Lung (tissue), 11 donors: ENCODE measurements at regions not wholly inside any gene's neighbourhood (a gene's known extent, or its start where the extent isn't known, plus 50 kb on each side); places are given as distances from the start of the nearest gene placed in this dataset.

Source experiments
- ATAC-seq: fragments of 200-7000 bp; cut with Tn5 transposase; one replicate; pipeline ENCODE4 v1.9.1; 2020; ENCODE audit warnings: moderate number of reproducible peaks; ENCODE audit not compliant: insufficient read depth, low FRiP score
- DNase-seq, 3 donors: peaks; one replicate each; pipeline ENCODE4 v3.0.0-alpha.2; 2013 to 2017
- H3K27ac ChIP-seq, 2 donors: one replicate each; pipeline ENCODE4 v1.5.1; 2013; ENCODE audit warnings: mild to moderate bottlenecking in 2 of 2, moderate library complexity in 2 of 2, control low read depth in 1 of 2, inconsistent platforms in 1 of 2, low read depth in 1 of 2, low read length in 1 of 2
- H3K27me3 ChIP-seq, 3 donors: one replicate each; pipeline ENCODE4 v1.5.1; 2013; ENCODE audit warnings: low read length in 2 of 3; ENCODE audit not compliant: control insufficient read depth in 3 of 3, insufficient read depth in 3 of 3
- H3K36me3 ChIP-seq, 4 donors: one replicate each; pipeline ENCODE4 v1.5.1; 2013; ENCODE audit warnings: low read length in 4 of 4, mild to moderate bottlenecking in 1 of 4, moderate library complexity in 1 of 4; ENCODE audit not compliant: control insufficient read depth in 4 of 4, insufficient read depth in 4 of 4
- H3K4me1 ChIP-seq, 5 donors: one replicate each; pipeline ENCODE4 v1.5.1; 2013; ENCODE audit warnings: low read length in 5 of 5, mild to moderate bottlenecking in 2 of 5, moderate library complexity in 1 of 5; ENCODE audit not compliant: control insufficient read depth in 5 of 5, insufficient read depth in 5 of 5
- H3K4me3 ChIP-seq: one replicate; pipeline ENCODE4 v1.5.1; 2013; ENCODE audit warnings: mild to moderate bottlenecking, control low read depth, moderate library complexity
- H3K9ac ChIP-seq, 2 donors: one replicate each; pipeline ENCODE4 v1.5.1; 2013; ENCODE audit warnings: low read length in 2 of 2, control low read depth in 1 of 2; ENCODE audit not compliant: insufficient read depth in 1 of 2
- H3K9me3 ChIP-seq, 4 donors: one replicate each; pipeline ENCODE4 v1.5.1; 2013; ENCODE audit warnings: low read length in 3 of 4, mild to moderate bottlenecking in 1 of 4, moderate library complexity in 1 of 4; ENCODE audit not compliant: control insufficient read depth in 4 of 4, insufficient read depth in 3 of 4
- CTCF ChIP-seq: IDR thresholded peaks from 2 replicates; pipeline ENCODE4 v1.5.1; 2012; ENCODE audit warnings: mild to moderate bottlenecking; ENCODE audit errors: control extremely low read depth, extremely low read depth
- WGBS, 2 donors: extraction: QIAGEN DNeasy Blood & Tissue Kit; methylation state at CpG; one replicate each; pipeline ENCODE4 v1.1.7; 2013; 5-methylcytosine and 5-hydroxymethylcytosine counted together
- donor health status: control.
- donor health status: control.
- donor health status: Bipolar disorder and iron deficiency.
- donor health status: healthy.
- donor health status: DM: yes; HTN: yes; CAD: no.

- H3K27me3 ChIP-seq: no peaks in the 10 kb centered on the region
- no peak for TF ChIP-seq CTCF
- H3K36me3 ChIP-seq: no peaks in the 10 kb centered on the region
- H3K27ac ChIP-seq: no peak overlapping the region
- DNase-seq: no peak
- no peak overlapping the region for H3K9ac ChIP-seq
- 73 to 85% methylated on average over 1 of the region's 1 CpG for WGBS, 2 donors
- no peaks in the 10 kb centered on the region for H3K4me1 ChIP-seq
- H3K9me3 ChIP-seq: no peaks in the 10 kb centered on the region
- H3K4me3 ChIP-seq: no peak overlapping the region
- no peak for ATAC-seq
Measured at GRCh38 chr3:110928016-110928662, 143.5 kb upstream of the NECTIN3 start.

GRCh38 chr3:110929816-110930215 lies 141.8 kb upstream of the NECTIN3 start:
- Histone ChIP-seq H3K27ac (no peak overlapping the region), H3K4me3 (no peak overlapping the region), H3K36me3 (no peaks in the 10 kb centered on the region), H3K4me1 (no peaks in the 10 kb centered on the region), H3K9ac (no peak overlapping the region), H3K9me3 (no peaks in the 10 kb centered on the region), H3K27me3 (no peaks in the 10 kb centered on the region)
- ATAC-seq: no peak
- no peak for TF ChIP-seq CTCF
- no peak for DNase-seq

- ATAC-seq (no peak), DNase-seq (no peak)
- no peaks in the 10 kb centered on the region for H3K27me3 ChIP-seq
- 33 to 59% methylated on average over 1 of the region's 1 CpG for WGBS, 2 donors
- TF ChIP-seq CTCF: no peak
- H3K4me3 ChIP-seq: no peak overlapping the region
- H3K4me1 ChIP-seq: no peaks in the 10 kb centered on the region
- no peak overlapping the region for H3K9ac ChIP-seq
- H3K36me3 ChIP-seq: no peaks in the 10 kb centered on the region
- H3K9me3 ChIP-seq: no peaks in the 10 kb centered on the region
- H3K27ac ChIP-seq: no peak overlapping the region
Measured at GRCh38 chr3:110932567-110932966, 139.0 kb upstream of the NECTIN3 start.

- no peak for ATAC-seq
Measured at GRCh38 chr3:110933821-110934426, 137.7 kb upstream of the NECTIN3 start.

More at GRCh38 chr3:110933821-110934426, 137.7 kb upstream of the NECTIN3 start:
- Histone ChIP-seq H3K36me3 (no peaks in the 10 kb centered on the region), H3K9ac (no peak overlapping the region), H3K4me1 (no peaks in the 10 kb centered on the region), H3K4me3 (no peak overlapping the region), H3K27ac (no peak overlapping the region), H3K27me3 (no peaks in the 10 kb centered on the region), H3K9me3 (no peaks in the 10 kb centered on the region)
- DNase-seq: no peak
- no peak for TF ChIP-seq CTCF
- WGBS, 2 donors: 87 to 89% methylated on average over 4 of the region's 4 CpGs
